Gastrocnemius medialis (tissue), 4 donors: ENCODE measurements at regions not wholly inside any gene's neighbourhood (a gene's known extent, or its start where the extent isn't known, plus 50 kb on each side); places are given as distances from the start of the nearest gene placed in this dataset.
"Not testable (repeated sequence)": the region's sequence is repeated elsewhere in the genome, so short reads cannot be mapped to it uniquely, and the experiment has no call there.

Experiments
- ATAC-seq, 2 donors: fragments of 150-250 bp; one replicate each; pipeline ENCODE4 v1.9.1; 2016
- DNase-seq, 2 donors: peaks; one replicate each; pipeline ENCODE4 v3.0.0-alpha.2; 2019
- H3K27ac ChIP-seq, 4 donors: fragments of 200-600 bp; sonication (generic); 1 replicate in 1 of 4; 2 replicates in 3 of 4; pipeline ENCODE4 v1.5.1; 2016 to 2018; ENCODE audit warnings: mild to moderate bottlenecking in 2 of 4, moderate library complexity in 1 of 4
- H3K27me3 ChIP-seq, 3 donors: fragments of 200-600 bp; sonication (generic) in 2 of 3; 1 replicate in 1 of 3; 2 replicates in 2 of 3; pipeline versions ENCODE4 v1.5.1 to v1.6.0; 2016 to 2019; ENCODE audit warnings: mild to moderate bottlenecking in 1 of 3, moderate library complexity in 1 of 3
- H3K36me3 ChIP-seq, 2 donors: fragments of 200-600 bp; sonication (generic) in 1 of 2; one replicate each; pipeline ENCODE4 v1.5.1; 2017 to 2018
- H3K4me1 ChIP-seq, 2 donors: fragments of 200-600 bp; sonication (generic) in 1 of 2; one replicate each; pipeline ENCODE4 v1.5.1; 2016 to 2017; ENCODE audit warnings: mild to moderate bottlenecking in 2 of 2
- H3K4me3 ChIP-seq, 4 donors: fragments of 200-600 bp; sonication (generic) in 3 of 4; 1 replicate in 1 of 4; 2 replicates in 3 of 4; pipeline ENCODE4 v1.5.1; 2016 to 2019; ENCODE audit warnings: mild to moderate bottlenecking in 2 of 4
- H3K9me3 ChIP-seq, 3 donors: fragments of 200-600 bp; sonication (generic) in 2 of 3; 1 replicate in 1 of 3; 2 replicates in 2 of 3; pipeline ENCODE4 v1.5.1; 2016 to 2019
- POLR2A ChIP-seq, 2 donors: fragments of 450-650 bp; IDR thresholded peaks; one replicate each; pipeline ENCODE4 v1.6.1; 2017; ENCODE audit warnings: antibody characterized with exemption in 2 of 2, mild to moderate bottlenecking in 2 of 2, moderate library complexity in 2 of 2
- in situ Hi-C, 4 donors: fragments of 200-750 bp; cut with MboI; loops; one replicate each; pipeline versions ENCODE4 v1.15.0 to v1.8.0; 2017; ENCODE audit warnings: low sequenced_read_pairs in 4 of 4
- intact Hi-C: fragments of 100-400 bp; cut with DNase I; formaldehyde crosslinking; loops from one replicate; pipeline ENCODE4 v1.15.1; 2023; ENCODE audit warnings: low total_unique reads
- TF ChIP-seq, protein P1 (sequence below), 5 experiments: fragments of 450-650 bp in 3 of 5; fragments of 200-600 bp in 2 of 5; sonication (generic) in 2 of 5; IDR thresholded peaks in 4 of 5; conservative IDR thresholded peaks in 1 of 5; 1 replicate in 4 of 5; 2 replicates in 1 of 5; pipeline ENCODE4 v1.5.1; 2016 to 2019; ENCODE audit warnings: antibody characterized with exemption in 5 of 5, mild to moderate bottlenecking in 3 of 5, moderate library complexity in 3 of 5

DNA sequence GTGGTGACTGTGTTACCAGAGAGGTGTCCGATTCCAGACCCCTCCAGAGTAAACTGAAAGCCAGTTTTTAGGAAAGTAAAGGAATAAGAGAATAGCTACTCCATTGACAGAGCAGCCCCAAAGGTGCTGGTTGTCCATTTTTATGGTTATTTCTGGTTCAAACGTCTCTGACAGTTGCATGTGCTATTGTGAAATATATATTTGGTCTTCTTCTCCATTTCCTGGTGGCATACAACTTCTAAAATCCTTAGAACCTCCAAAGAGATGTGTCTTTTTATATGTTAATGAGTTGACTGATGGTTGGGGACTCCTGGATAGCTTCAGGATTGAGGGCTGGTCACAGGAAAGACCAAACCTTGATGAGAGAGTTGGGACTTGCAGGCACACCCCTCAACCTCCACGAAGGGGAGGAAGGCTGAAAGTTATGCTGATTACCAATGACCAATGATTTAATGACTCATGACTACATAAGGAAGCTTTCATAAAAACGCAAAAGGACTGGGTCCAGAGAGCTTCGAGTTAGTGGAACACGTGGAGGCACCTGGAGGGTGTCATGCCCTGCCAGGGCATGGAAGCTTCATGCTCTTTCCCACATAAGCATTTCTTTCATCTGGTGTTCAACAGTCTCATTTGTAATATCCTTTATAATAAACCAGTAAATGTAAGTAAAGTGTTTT, 100.7 kb downstream of the SLC16A1 start:
- peak overlapping the region in 2 of 4 donors; percentile 36 to 40 for H3K4me3 ChIP-seq
- ATAC-seq = no peak
- no peaks in the 10 kb centered on the region for H3K36me3 ChIP-seq
- TF ChIP-seq, protein P1, sequence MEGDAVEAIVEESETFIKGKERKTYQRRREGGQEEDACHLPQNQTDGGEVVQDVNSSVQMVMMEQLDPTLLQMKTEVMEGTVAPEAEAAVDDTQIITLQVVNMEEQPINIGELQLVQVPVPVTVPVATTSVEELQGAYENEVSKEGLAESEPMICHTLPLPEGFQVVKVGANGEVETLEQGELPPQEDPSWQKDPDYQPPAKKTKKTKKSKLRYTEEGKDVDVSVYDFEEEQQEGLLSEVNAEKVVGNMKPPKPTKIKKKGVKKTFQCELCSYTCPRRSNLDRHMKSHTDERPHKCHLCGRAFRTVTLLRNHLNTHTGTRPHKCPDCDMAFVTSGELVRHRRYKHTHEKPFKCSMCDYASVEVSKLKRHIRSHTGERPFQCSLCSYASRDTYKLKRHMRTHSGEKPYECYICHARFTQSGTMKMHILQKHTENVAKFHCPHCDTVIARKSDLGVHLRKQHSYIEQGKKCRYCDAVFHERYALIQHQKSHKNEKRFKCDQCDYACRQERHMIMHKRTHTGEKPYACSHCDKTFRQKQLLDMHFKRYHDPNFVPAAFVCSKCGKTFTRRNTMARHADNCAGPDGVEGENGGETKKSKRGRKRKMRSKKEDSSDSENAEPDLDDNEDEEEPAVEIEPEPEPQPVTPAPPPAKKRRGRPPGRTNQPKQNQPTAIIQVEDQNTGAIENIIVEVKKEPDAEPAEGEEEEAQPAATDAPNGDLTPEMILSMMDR (IDR thresholded peaks at IDR 0.05 in 4 of 5, conservative IDR thresholded peaks at IDR 0.05 in 1 of 5) = no peak
- TF ChIP-seq POLR2A (IDR thresholded peaks at IDR 0.05) = no peak
- in situ Hi-C loops = no loop called here
- no peaks in the 10 kb centered on the region for H3K9me3 ChIP-seq
- intact Hi-C loops = no loop called here
- DNase-seq = no peak
- H3K27ac ChIP-seq = no peak overlapping the region
- H3K4me1 ChIP-seq = no peaks in the 10 kb centered on the region
- H3K27me3 ChIP-seq = peaks cover 8 to 20% (median 9%) of the 10 kb centered on the region in 3 donors

DNA sequence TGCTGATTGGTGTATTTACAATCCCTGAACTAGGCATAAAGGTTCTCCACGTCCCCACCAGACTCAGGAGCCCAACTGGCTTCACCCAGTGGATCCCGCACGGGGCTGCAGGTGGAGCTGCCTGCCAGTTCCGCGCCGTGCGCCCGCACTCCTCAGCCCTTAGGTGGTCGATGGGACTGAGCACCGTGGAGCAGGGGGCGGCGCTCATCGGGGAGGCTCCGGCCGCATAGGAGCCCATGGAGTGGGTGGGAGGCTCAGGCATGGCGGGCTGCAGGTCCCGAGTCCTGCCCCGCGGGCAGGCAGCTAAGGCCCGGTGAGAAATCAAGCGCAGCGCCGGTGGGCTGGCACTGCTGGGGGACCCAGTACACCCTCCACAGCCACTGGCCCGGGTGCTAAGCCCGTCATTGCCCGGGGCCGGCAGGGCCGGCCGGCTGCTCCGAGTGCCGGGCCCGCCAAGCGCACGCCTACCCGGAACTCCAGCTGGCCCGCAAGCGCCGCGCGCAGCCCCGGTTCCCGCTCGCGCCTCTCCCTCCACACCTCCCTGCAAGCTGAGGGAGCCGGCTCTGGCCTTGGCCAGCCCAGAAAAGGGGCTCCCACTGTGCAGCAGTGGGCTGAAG, 101.5 kb downstream of the SLC16A1 start:
- Histone ChIP-seq H3K4me3 (peak overlapping the region in 2 of 4 donors; percentile 36 to 40), H3K27me3 (peaks cover 11 to 26% (median 17%) of the 10 kb centered on the region in 3 donors)
- in situ Hi-C loops, H3K4me1 ChIP-seq, ATAC-seq, H3K9me3 ChIP-seq, H3K36me3 ChIP-seq, intact Hi-C loops, H3K27ac ChIP-seq, DNase-seq: not testable (repeated sequence)

DNA sequence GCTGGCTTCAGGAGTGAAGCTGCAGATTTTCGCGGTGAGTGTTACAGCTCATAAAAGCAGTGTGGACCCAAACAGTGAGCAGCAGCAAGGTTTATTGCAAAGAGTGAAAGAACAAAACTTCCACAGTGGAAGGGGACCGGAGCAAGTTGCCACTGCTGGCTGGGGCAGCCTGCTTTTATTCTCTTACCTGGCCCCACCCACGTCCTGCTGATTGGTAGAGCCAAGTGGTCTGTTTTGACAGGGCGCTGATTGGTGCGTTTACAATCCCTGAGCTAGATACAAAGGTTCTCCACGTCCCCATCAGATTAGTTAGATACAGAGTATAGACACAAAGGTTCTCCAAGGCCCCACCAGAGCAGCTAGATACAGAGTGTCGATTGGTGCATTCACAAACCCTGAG, 102.1 kb downstream of the SLC16A1 start:
- H3K9me3 ChIP-seq, H3K36me3 ChIP-seq, DNase-seq, H3K27ac ChIP-seq, ATAC-seq, intact Hi-C loops, H3K4me1 ChIP-seq, in situ Hi-C loops, H3K4me3 ChIP-seq: not testable (repeated sequence)
- H3K27me3 ChIP-seq = peaks cover 11 to 29% (median 20%) of the 10 kb centered on the region in 3 donors

DNA sequence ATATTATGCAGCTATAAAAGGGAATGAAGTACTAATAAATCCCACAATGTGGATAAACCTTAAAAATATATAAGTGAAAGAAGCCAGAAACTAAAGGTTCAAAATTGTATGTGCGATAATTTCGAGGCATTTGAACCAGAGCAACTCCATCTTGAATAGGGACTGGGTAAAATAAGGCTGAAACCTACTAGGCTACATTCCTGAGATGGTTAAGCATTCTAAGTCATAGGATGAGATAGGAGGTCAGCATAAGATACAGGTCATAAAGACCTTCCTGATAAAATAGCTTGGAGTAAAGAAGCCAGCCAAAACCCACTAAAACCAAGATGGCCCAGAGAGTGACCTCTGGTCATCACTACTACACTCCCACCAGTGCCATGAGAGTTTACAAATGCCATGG, 103.1 kb downstream of the SLC16A1 start:
- intact Hi-C loops = no loop called here
- no peak for DNase-seq
- Histone ChIP-seq H3K4me3 (no peak overlapping the region), H3K9me3 (no peaks in the 10 kb centered on the region), H3K27ac (no peak overlapping the region), H3K36me3 (no peaks in the 10 kb centered on the region), H3K27me3 (peaks cover 11 to 29% (median 20%) of the 10 kb centered on the region in 3 donors), H3K4me1 (peaks cover 0 to 6% of the 10 kb centered on the region in 2 donors)
- in situ Hi-C loops = no loop called here
- ATAC-seq = no peak
- no peak for TF ChIP-seq POLR2A (IDR thresholded peaks at IDR 0.05)
- TF ChIP-seq, protein P1 (IDR thresholded peaks at IDR 0.05 in 4 of 5, conservative IDR thresholded peaks at IDR 0.05 in 1 of 5) = no peak

DNA sequence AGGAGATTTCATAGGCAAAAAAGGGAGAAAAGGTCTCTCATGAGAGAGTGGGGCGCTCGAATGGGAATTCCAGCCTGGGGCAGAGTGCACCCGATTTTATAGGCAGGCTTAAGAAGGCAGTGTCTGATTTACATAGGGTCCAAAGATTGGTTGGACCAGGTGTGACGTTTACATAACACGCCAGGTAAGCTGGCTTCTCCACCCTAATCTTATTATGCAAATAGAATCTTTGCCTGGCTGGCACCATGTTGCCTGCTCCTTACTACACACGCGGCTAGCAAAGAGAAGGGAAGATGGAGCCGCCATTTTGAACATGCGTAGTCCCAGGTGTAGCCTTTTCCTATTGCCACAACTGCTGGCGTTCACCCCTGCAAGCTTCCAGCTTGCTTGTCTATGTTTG, 103.7 kb downstream of the SLC16A1 start:
- no peaks in the 10 kb centered on the region for H3K36me3 ChIP-seq
- DNase-seq (no peak), ATAC-seq (no peak)
- H3K4me3 ChIP-seq = no peak overlapping the region
- H3K27ac ChIP-seq = no peak overlapping the region
- no peak for TF ChIP-seq POLR2A (IDR thresholded peaks at IDR 0.05)
- peaks cover 11 to 29% (median 20%) of the 10 kb centered on the region in 3 donors for H3K27me3 ChIP-seq
- H3K4me1 ChIP-seq = peaks cover 0 to 6% of the 10 kb centered on the region in 2 donors
- intact Hi-C loops = no loop called here
- in situ Hi-C loops = no loop called here
- no peaks in the 10 kb centered on the region for H3K9me3 ChIP-seq

DNA sequence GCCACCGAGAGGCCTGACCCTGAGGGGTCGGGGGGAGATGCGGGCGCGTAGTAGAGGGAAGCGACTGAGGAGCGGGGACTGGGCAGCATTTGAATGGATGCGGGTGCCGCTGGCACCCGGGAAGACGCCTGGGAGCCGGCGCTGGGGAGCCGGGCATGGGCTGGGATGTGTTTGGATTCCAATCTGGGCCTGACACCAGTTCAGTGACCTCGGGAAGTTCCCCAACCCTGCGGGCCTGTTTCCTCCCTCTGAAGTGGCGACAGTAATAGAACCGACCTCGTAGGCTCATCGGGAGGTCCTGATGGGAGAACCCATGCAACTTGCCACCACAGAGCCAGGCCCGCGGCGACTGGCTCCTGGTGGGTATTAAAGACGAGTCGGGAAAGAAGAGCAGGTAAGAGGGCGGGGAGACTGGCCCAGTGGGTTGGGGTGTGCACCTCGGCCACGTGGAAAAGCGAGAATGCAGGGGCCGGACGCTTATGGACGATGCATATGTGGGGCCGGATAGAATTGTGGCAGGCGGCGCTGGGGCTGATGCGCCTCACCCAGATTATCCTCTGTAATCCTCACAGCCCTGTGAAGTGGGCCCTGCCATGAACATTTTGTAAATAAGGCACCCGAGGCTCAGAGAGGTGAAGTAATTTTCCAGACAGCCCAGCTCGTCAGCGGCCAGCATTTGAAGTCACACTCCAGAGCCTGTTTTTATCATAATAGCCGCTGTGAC, 105.8 kb downstream of the SLC16A1 start:
- TF ChIP-seq POLR2A (IDR thresholded peaks at IDR 0.05) = no peak
- TF ChIP-seq, protein P1 (IDR thresholded peaks at IDR 0.05 in 4 of 5, conservative IDR thresholded peaks at IDR 0.05 in 1 of 5) = no peak
- Histone ChIP-seq H3K9me3 (no peaks in the 10 kb centered on the region), H3K36me3 (no peaks in the 10 kb centered on the region), H3K4me3 (peak overlapping the region; percentile 46 to 57 (median 52)), H3K4me1 (peaks cover 0 to 6% of the 10 kb centered on the region in 2 donors), H3K27me3 (peaks cover 11 to 29% (median 20%) of the 10 kb centered on the region in 3 donors), H3K27ac (no peak overlapping the region)
- ATAC-seq (no peak), DNase-seq (no peak)
- in situ Hi-C loops (no loop called here), intact Hi-C loops (no loop called here)
